Endothelial cell of umbilical vein (primary cell): ENCODE measurements at regions not wholly inside any gene's neighbourhood (a gene's known extent, or its start where the extent isn't known, plus 50 kb on each side); places are given as distances from the start of the nearest gene placed in this dataset.

Experiments used
- BruUV-seq: library from RNA; stranded (reverse); fragments of 400-500 nt; replicated peaks from 2 replicates; lab custom pipeline; 2021; lab: Mats Ljungman, UMichigan
- CTCF ChIA-PET: fragments of 300-600, 350-600 bp; sonication (Branson Sonifier 250); formaldehyde crosslinking; loops from one replicate; lab custom pipeline; 2021; ENCODE audit warnings: antibody characterized with exemption, inconsistent platforms; lab: Charles Lee
- POLR2A ChIA-PET: fragments of 300-600, 350-600 bp; sonication (Branson Sonifier 250); formaldehyde crosslinking; loops from one replicate; lab custom pipeline; 2021; ENCODE audit warnings: antibody characterized with exemption, inconsistent platforms; lab: Charles Lee
- DNase-seq: peaks from one replicate; pipeline ENCODE4 v3.0.0-alpha.2; 2011; ENCODE audit warnings: low read depth, low spot score
- FAIRE-seq: peaks from 2 replicates; lab custom pipeline; 2011; peaks lifted over from hg19 to GRCh38; lab: Jason Lieb, UNC
- H2AFZ ChIP-seq: 2 replicates; pipeline ENCODE4 v1.6.0; 2012; ENCODE audit warnings: low read depth, low read length, control low read depth, inconsistent platforms
- H3K27ac ChIP-seq: 2 replicates; pipeline ENCODE4 v1.5.1; 2011; ENCODE audit warnings: low read depth, mild to moderate bottlenecking, control low read depth, low read length, moderate library complexity; ENCODE audit not compliant: insufficient read depth
- H3K27me3 ChIP-seq, 2 experiments: 2 replicates each; pipeline versions ENCODE4 v1.6.0 to v1.6.1; 2011; ENCODE audit warnings: low read length in 2 of 2, mixed read lengths in 1 of 2; ENCODE audit not compliant: control insufficient read depth in 2 of 2, insufficient read depth in 2 of 2
- H3K36me3 ChIP-seq, 2 experiments: 2 replicates in 1 of 2; 3 replicates in 1 of 2; pipeline ENCODE4 v1.5.1; 2011; ENCODE audit warnings: low read length in 2 of 2, mild to moderate bottlenecking in 1 of 2, moderate library complexity in 1 of 2; ENCODE audit not compliant: control insufficient read depth in 2 of 2, insufficient read depth in 2 of 2; ENCODE audit errors: extremely low read depth in 1 of 2
- H3K4me1 ChIP-seq: 3 replicates; pipeline ENCODE4 v1.5.1; 2011; ENCODE audit warnings: mild to moderate bottlenecking, low read length; ENCODE audit not compliant: control insufficient read depth, insufficient read depth; ENCODE audit errors: extremely low read depth
- H3K4me2 ChIP-seq: 2 replicates; pipeline ENCODE4 v1.6.1; 2011; ENCODE audit warnings: low read length, control low read depth, mixed read lengths; ENCODE audit not compliant: insufficient read depth
- H3K4me3 ChIP-seq, 3 experiments: fragments of 200-600 bp in 1 of 3; sonication (generic), shearing (Covaris generic) in 1 of 3; replicated peaks in 1 of 3; 2 replicates each; pipeline ENCODE4 v1.5.1; 2011 to 2016; ENCODE audit warnings: control low read depth in 3 of 3, low read length in 3 of 3, mild to moderate bottlenecking in 2 of 3, inconsistent platforms in 1 of 3, low read depth in 1 of 3, moderate library complexity in 1 of 3; ENCODE audit not compliant: insufficient read depth in 1 of 3
- H3K79me2 ChIP-seq: 2 replicates; pipeline ENCODE4 v1.6.0; 2012; ENCODE audit warnings: low read length, inconsistent platforms; ENCODE audit not compliant: control insufficient read depth, insufficient read depth
- H3K9ac ChIP-seq: replicated peaks from 2 replicates; pipeline ENCODE3; 2011; ENCODE audit warnings: low read length, control low read depth; ENCODE audit not compliant: insufficient read depth; ENCODE audit errors: extremely low read depth
- H3K9me1 ChIP-seq: replicated peaks from 3 replicates; pipeline ENCODE4 v1.6.0; 2011; ENCODE audit warnings: mild to moderate bottlenecking, low read length; ENCODE audit not compliant: control insufficient read depth, insufficient read depth; ENCODE audit errors: extremely low read depth
- H3K9me3 ChIP-seq: replicated peaks from 2 replicates; pipeline ENCODE4 v1.5.1; 2012; ENCODE audit warnings: low read length, inconsistent platforms; ENCODE audit not compliant: control insufficient read depth, insufficient read depth
- H4K20me1 ChIP-seq: replicated peaks from 2 replicates; pipeline ENCODE3; 2011; ENCODE audit warnings: mild to moderate bottlenecking, low read length; ENCODE audit not compliant: control insufficient read depth, insufficient read depth; ENCODE audit errors: extremely low read depth
- CTCF ChIP-seq, 2 donors: IDR thresholded peaks; 1 replicate in 1 of 2; 2 replicates in 1 of 2; pipeline ENCODE4 v1.5.1; 2011; ENCODE audit warnings: low read length in 2 of 2, mild to moderate bottlenecking in 2 of 2, moderate library complexity in 2 of 2, control low read depth in 1 of 2, inconsistent platforms in 1 of 2, low read depth in 1 of 2; ENCODE audit not compliant: insufficient read depth in 1 of 2; ENCODE audit errors: extremely low read depth in 1 of 2
- EZH2 ChIP-seq: IDR thresholded peaks from 2 replicates; pipeline ENCODE4 v1.6.1; 2012; ENCODE audit warnings: borderline replicate concordance, low read depth, mild to moderate bottlenecking, moderate library complexity, low read length, inconsistent platforms; ENCODE audit not compliant: severe bottlenecking
- FOS ChIP-seq: IDR thresholded peaks from 2 replicates; pipeline ENCODE4 v1.6.1; 2011; ENCODE audit warnings: mild to moderate bottlenecking, low read length, moderate library complexity, borderline replicate concordance; ENCODE audit not compliant: insufficient read depth
- GATA2 ChIP-seq: IDR thresholded peaks from 2 replicates; pipeline ENCODE4 v1.7.0; 2011; ENCODE audit warnings: low read depth, mild to moderate bottlenecking, moderate library complexity, mixed read lengths, low read length; ENCODE audit not compliant: insufficient read length, insufficient read depth
- JUN ChIP-seq: IDR thresholded peaks from 2 replicates; pipeline ENCODE4 v1.6.1; 2011; ENCODE audit warnings: borderline replicate concordance, low read depth; ENCODE audit not compliant: insufficient read length, insufficient read depth
- MAX ChIP-seq: IDR thresholded peaks from 2 replicates; pipeline ENCODE4 v1.6.1; 2011; ENCODE audit not compliant: insufficient read depth, insufficient read length
- MYC ChIP-seq: IDR thresholded peaks from one replicate; pipeline ENCODE4 v1.6.1; 2011; ENCODE audit warnings: mild to moderate bottlenecking, low read depth, low read length
- POLR2A ChIP-seq: IDR thresholded peaks from 2 replicates; pipeline ENCODE4 v1.6.1; 2012; ENCODE audit warnings: low read depth, mild to moderate bottlenecking, control low read depth, low read length
- POLR2AphosphoS5 ChIP-seq: IDR thresholded peaks from 2 replicates; pipeline ENCODE4 v1.6.1; 2012; ENCODE audit warnings: low read depth, mild to moderate bottlenecking, control low read depth, low read length, moderate library complexity; ENCODE audit not compliant: insufficient read depth
- dilution Hi-C: fragments of 300-500 bp; cut with MboI; formaldehyde crosslinking; loops from one replicate; pipeline ENCODE4 v1.15.0; 2019; ENCODE audit warnings: low sequenced_read_pairs; ENCODE audit not compliant: extremely low pct_ligation_motif_present
- intact Hi-C: fragments of 100-400 bp; cut with micrococcal nuclease; formaldehyde crosslinking; loops from one replicate; pipeline ENCODE4 v1.10.0; 2022

GRCh38 chr4:23312686-23313085, 577.2 kb downstream of the PPARGC1A start:
- Histone ChIP-seq H3K27me3 (no peaks in the 10 kb centered on the region), H3K36me3 (no peaks in the 10 kb centered on the region), H3K9me1 (no peaks in the 10 kb centered on the region), H3K27ac (no peak overlapping the region), H3K9ac (no peak overlapping the region), H3K79me2 (no peaks in the 10 kb centered on the region), H2AFZ (no peak overlapping the region), H3K4me3 (no peak overlapping the region), H3K9me3 (no peaks in the 10 kb centered on the region), H4K20me1 (no peaks in the 10 kb centered on the region), H3K4me1 (no peaks in the 10 kb centered on the region), H3K4me2 (no peak overlapping the region)
- no peak for FAIRE-seq
- BruUV-seq = no TSS peak
- intact Hi-C loops (no loop called here), dilution Hi-C loops (no loop called here)
- ChIA-PET POLR2A (no interaction called here), CTCF (no interaction called here)
- no peak for TF ChIP-seq GATA2
- no peak for TF ChIP-seq MYC
- TF ChIP-seq POLR2AphosphoS5 = no peak
- no peak for TF ChIP-seq MAX
- TF ChIP-seq CTCF (IDR thresholded peaks at IDR 0.05; ENCODE audit: extremely low read depth in 1 of 2, insufficient read depth in 1 of 2, low read depth in 1 of 2, low read length in 2 of 2) = no peak
- no peak for TF ChIP-seq POLR2A
- no peak for TF ChIP-seq FOS
- TF ChIP-seq EZH2 = no peak
- no peak for TF ChIP-seq JUN
- no peak for DNase-seq
